ENCODE measurements at regions not wholly inside any gene's neighbourhood (a gene's known extent, or its start where the extent isn't known, plus 50 kb on each side); places are given as distances from the start of the nearest gene placed in this dataset.

GRCh38 chr20:58162986-58163385 is 65.5 kb downstream of the ANKRD60 start:
- no peaks in the 10 kb centered on the region for H3K9me3 ChIP-seq (ENCODE audit: control insufficient read depth in 1 of 2, low read length in 2 of 2)
- no peak overlapping the region for H3K27ac ChIP-seq (ENCODE audit: low read depth, low read length)
- H3K9ac ChIP-seq (ENCODE audit: low read depth in 1 of 2, low read length in 2 of 2) = no peak overlapping the region
- no peak overlapping the region for H3K4me3 ChIP-seq (ENCODE audit: low read depth in 1 of 2, low read length in 2 of 2)
- H3K27me3 ChIP-seq (ENCODE audit: control insufficient read depth in 1 of 2, insufficient read depth in 2 of 2, low read length in 2 of 2) = peaks cover 0 to 4% of the 10 kb centered on the region in 2 donors
- no peaks in the 10 kb centered on the region for H3K36me3 ChIP-seq (ENCODE audit: control insufficient read depth in 1 of 2, insufficient read depth in 2 of 2, low read length in 2 of 2)
- no peaks in the 10 kb centered on the region for H3K4me1 ChIP-seq (ENCODE audit: control insufficient read depth in 1 of 2, insufficient read depth in 2 of 2, low read length in 2 of 2)

GRCh38 chr20:58161192-58161591 is 67.3 kb downstream of the ANKRD60 start:
- no peak overlapping the region for H3K27ac ChIP-seq (ENCODE audit: low read depth, low read length)
- no peaks in the 10 kb centered on the region for H3K9me3 ChIP-seq (ENCODE audit: control insufficient read depth in 1 of 2, low read length in 2 of 2)
- no peaks in the 10 kb centered on the region for H3K4me1 ChIP-seq (ENCODE audit: control insufficient read depth in 1 of 2, insufficient read depth in 2 of 2, low read length in 2 of 2)
- H3K36me3 ChIP-seq (ENCODE audit: control insufficient read depth in 1 of 2, insufficient read depth in 2 of 2, low read length in 2 of 2) = no peaks in the 10 kb centered on the region
- no peak overlapping the region for H3K9ac ChIP-seq (ENCODE audit: low read depth in 1 of 2, low read length in 2 of 2)
- H3K27me3 ChIP-seq (ENCODE audit: control insufficient read depth in 1 of 2, insufficient read depth in 2 of 2, low read length in 2 of 2) = peaks cover 0 to 4% of the 10 kb centered on the region in 2 donors
- no peak overlapping the region for H3K4me3 ChIP-seq (ENCODE audit: low read depth in 1 of 2, low read length in 2 of 2)

GRCh38 chr20:58160451-58161061 is 67.9 kb downstream of the ANKRD60 start:
- H3K9me3 ChIP-seq (ENCODE audit: control insufficient read depth in 1 of 2, low read length in 2 of 2) = no peaks in the 10 kb centered on the region
- H3K4me1 ChIP-seq (ENCODE audit: control insufficient read depth in 1 of 2, insufficient read depth in 2 of 2, low read length in 2 of 2) = no peaks in the 10 kb centered on the region
- peaks cover 0 to 4% of the 10 kb centered on the region in 2 donors for H3K27me3 ChIP-seq (ENCODE audit: control insufficient read depth in 1 of 2, insufficient read depth in 2 of 2, low read length in 2 of 2)
- H3K4me3 ChIP-seq (ENCODE audit: low read depth in 1 of 2, low read length in 2 of 2) = no peak overlapping the region
- H3K27ac ChIP-seq (ENCODE audit: low read depth, low read length) = no peak overlapping the region
- no peak overlapping the region for H3K9ac ChIP-seq (ENCODE audit: low read depth in 1 of 2, low read length in 2 of 2)
- no peaks in the 10 kb centered on the region for H3K36me3 ChIP-seq (ENCODE audit: control insufficient read depth in 1 of 2, insufficient read depth in 2 of 2, low read length in 2 of 2)

- peaks cover 5 to 9% of the 10 kb centered on the region in 2 donors for H3K27me3 ChIP-seq (ENCODE audit: control insufficient read depth in 1 of 2, insufficient read depth in 2 of 2, low read length in 2 of 2)
- no peak overlapping the region for H3K4me3 ChIP-seq (ENCODE audit: low read depth in 1 of 2, low read length in 2 of 2)
- H3K9ac ChIP-seq (ENCODE audit: low read depth in 1 of 2, low read length in 2 of 2) = no peak overlapping the region
- H3K4me1 ChIP-seq (ENCODE audit: control insufficient read depth in 1 of 2, insufficient read depth in 2 of 2, low read length in 2 of 2) = no peaks in the 10 kb centered on the region
- H3K27ac ChIP-seq (ENCODE audit: low read depth, low read length) = no peak overlapping the region
- H3K9me3 ChIP-seq (ENCODE audit: control insufficient read depth in 1 of 2, low read length in 2 of 2) = no peaks in the 10 kb centered on the region
- no peaks in the 10 kb centered on the region for H3K36me3 ChIP-seq (ENCODE audit: control insufficient read depth in 1 of 2, insufficient read depth in 2 of 2, low read length in 2 of 2)
Observed at GRCh38 chr20:58155148-58155925, 73.1 kb downstream of the ANKRD60 start.

- no peak overlapping the region for H3K9ac ChIP-seq (ENCODE audit: low read depth in 1 of 2, low read length in 2 of 2)
- peaks cover 6 to 9% of the 10 kb centered on the region in 2 donors for H3K27me3 ChIP-seq (ENCODE audit: control insufficient read depth in 1 of 2, insufficient read depth in 2 of 2, low read length in 2 of 2)
- H3K27ac ChIP-seq (ENCODE audit: low read depth, low read length) = no peak overlapping the region
- H3K9me3 ChIP-seq (ENCODE audit: control insufficient read depth in 1 of 2, low read length in 2 of 2) = no peaks in the 10 kb centered on the region
- H3K4me1 ChIP-seq (ENCODE audit: control insufficient read depth in 1 of 2, insufficient read depth in 2 of 2, low read length in 2 of 2) = no peaks in the 10 kb centered on the region
- no peaks in the 10 kb centered on the region for H3K36me3 ChIP-seq (ENCODE audit: control insufficient read depth in 1 of 2, insufficient read depth in 2 of 2, low read length in 2 of 2)
- H3K4me3 ChIP-seq (ENCODE audit: low read depth in 1 of 2, low read length in 2 of 2) = no peak overlapping the region
Observed at GRCh38 chr20:58154113-58154512, 74.3 kb downstream of the ANKRD60 start.

- Histone ChIP-seq H3K4me3 (ENCODE audit: low read depth in 1 of 2, low read length in 2 of 2) (no peak overlapping the region), H3K4me1 (ENCODE audit: control insufficient read depth in 1 of 2, insufficient read depth in 2 of 2, low read length in 2 of 2) (no peaks in the 10 kb centered on the region), H3K27me3 (ENCODE audit: control insufficient read depth in 1 of 2, insufficient read depth in 2 of 2, low read length in 2 of 2) (peaks cover 9 to 12% of the 10 kb centered on the region in 2 donors), H3K36me3 (ENCODE audit: control insufficient read depth in 1 of 2, insufficient read depth in 2 of 2, low read length in 2 of 2) (no peaks in the 10 kb centered on the region), H3K9me3 (ENCODE audit: control insufficient read depth in 1 of 2, low read length in 2 of 2) (no peaks in the 10 kb centered on the region), H3K27ac (ENCODE audit: low read depth, low read length) (no peak overlapping the region), H3K9ac (ENCODE audit: low read depth in 1 of 2, low read length in 2 of 2) (no peak overlapping the region)
Observed at GRCh38 chr20:58153121-58153520, 75.3 kb downstream of the ANKRD60 start.

- Histone ChIP-seq H3K27ac (ENCODE audit: low read depth, low read length) (no peak overlapping the region), H3K27me3 (ENCODE audit: control insufficient read depth in 1 of 2, insufficient read depth in 2 of 2, low read length in 2 of 2) (peaks cover 9 to 13% of the 10 kb centered on the region in 2 donors)
Observed at GRCh38 chr20:58150772-58151171, 77.7 kb downstream of the ANKRD60 start.

GRCh38 chr20:58149437-58150091 is 78.9 kb downstream of the ANKRD60 start:
- Histone ChIP-seq H3K4me3 (ENCODE audit: low read depth in 1 of 2, low read length in 2 of 2) (no peak overlapping the region), H3K9ac (ENCODE audit: low read depth in 1 of 2, low read length in 2 of 2) (no peak overlapping the region), H3K4me1 (ENCODE audit: control insufficient read depth in 1 of 2, insufficient read depth in 2 of 2, low read length in 2 of 2) (no peaks in the 10 kb centered on the region), H3K27me3 (ENCODE audit: control insufficient read depth in 1 of 2, insufficient read depth in 2 of 2, low read length in 2 of 2) (peaks cover 9 to 17% of the 10 kb centered on the region in 2 donors), H3K27ac (ENCODE audit: low read depth, low read length) (no peak overlapping the region), H3K9me3 (ENCODE audit: control insufficient read depth in 1 of 2, low read length in 2 of 2) (no peaks in the 10 kb centered on the region), H3K36me3 (ENCODE audit: control insufficient read depth in 1 of 2, insufficient read depth in 2 of 2, low read length in 2 of 2) (no peaks in the 10 kb centered on the region)

More at GRCh38 chr20:58150772-58151171, 77.7 kb downstream of the ANKRD60 start:
- Histone ChIP-seq H3K9ac (ENCODE audit: low read depth in 1 of 2, low read length in 2 of 2) (no peak overlapping the region), H3K9me3 (ENCODE audit: control insufficient read depth in 1 of 2, low read length in 2 of 2) (no peaks in the 10 kb centered on the region), H3K36me3 (ENCODE audit: control insufficient read depth in 1 of 2, insufficient read depth in 2 of 2, low read length in 2 of 2) (no peaks in the 10 kb centered on the region), H3K4me1 (ENCODE audit: control insufficient read depth in 1 of 2, insufficient read depth in 2 of 2, low read length in 2 of 2) (no peaks in the 10 kb centered on the region), H3K4me3 (ENCODE audit: low read depth in 1 of 2, low read length in 2 of 2) (no peak overlapping the region)

GRCh38 chr20:58148891-58149290 is 79.6 kb downstream of the ANKRD60 start:
- H3K4me3 ChIP-seq (ENCODE audit: low read depth in 1 of 2, low read length in 2 of 2) = no peak overlapping the region
- H3K4me1 ChIP-seq (ENCODE audit: control insufficient read depth in 1 of 2, insufficient read depth in 2 of 2, low read length in 2 of 2) = no peaks in the 10 kb centered on the region
- no peak overlapping the region for H3K9ac ChIP-seq (ENCODE audit: low read depth in 1 of 2, low read length in 2 of 2)
- no peaks in the 10 kb centered on the region for H3K9me3 ChIP-seq (ENCODE audit: control insufficient read depth in 1 of 2, low read length in 2 of 2)
- H3K27me3 ChIP-seq (ENCODE audit: control insufficient read depth in 1 of 2, insufficient read depth in 2 of 2, low read length in 2 of 2) = peaks cover 9 to 17% of the 10 kb centered on the region in 2 donors
- no peaks in the 10 kb centered on the region for H3K36me3 ChIP-seq (ENCODE audit: control insufficient read depth in 1 of 2, insufficient read depth in 2 of 2, low read length in 2 of 2)
- no peak overlapping the region for H3K27ac ChIP-seq (ENCODE audit: low read depth, low read length)

All from duodenal mucosa (tissue), 2 donors.